ENCODE measurements at regions not wholly inside any gene's neighbourhood (a gene's known extent, or its start where the extent isn't known, plus 50 kb on each side); places are given as distances from the start of the nearest gene placed in this dataset.
A peak's percentile ranks its signal among the peaks of the same experiment; 100 is the strongest.

- DNase-seq (ENCODE audit: low read depth): no peak
- TF ChIP-seq CTCF (conservative IDR thresholded peaks at IDR 0.05; ENCODE audit: low read depth, low read length): no peak
- no peak overlapping the region for H3K4me3 ChIP-seq (ENCODE audit: low read depth, low read length)
These were observed 74.2 kb upstream of the TYRP1 start for GRCh38 chr9:12618956-12619355.

DNA sequence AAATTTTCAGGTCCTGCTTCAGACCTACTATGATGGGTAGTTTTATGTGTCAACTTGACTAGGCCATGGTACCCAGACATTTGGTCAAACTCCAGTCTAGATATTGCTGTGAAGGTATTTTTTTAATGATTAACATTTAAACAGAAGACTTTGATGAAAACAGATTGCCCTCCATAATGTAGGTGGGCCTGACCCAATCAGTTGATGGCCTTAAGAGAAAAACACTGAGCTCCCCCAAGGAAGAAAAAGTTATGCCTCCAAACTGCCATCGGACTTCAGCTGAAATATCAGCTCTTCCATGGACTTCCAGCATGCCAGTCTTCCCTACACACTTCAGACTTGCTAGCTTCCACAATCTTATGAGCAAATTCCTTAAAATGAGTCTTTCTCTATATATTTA is 67.3 kb upstream of the TYRP1 start:
- DNase-seq (ENCODE audit: low read depth): no peak
- no peak for TF ChIP-seq CTCF (conservative IDR thresholded peaks at IDR 0.05; ENCODE audit: low read depth, low read length)
- no peak overlapping the region for H3K4me3 ChIP-seq (ENCODE audit: low read depth, low read length)

GRCh38 chr9:12627096-12627495 is 66.1 kb upstream of the TYRP1 start:
- no peak overlapping the region for H3K4me3 ChIP-seq (ENCODE audit: low read depth, low read length)
- no peak for DNase-seq (ENCODE audit: low read depth)
- no peak for TF ChIP-seq CTCF (conservative IDR thresholded peaks at IDR 0.05; ENCODE audit: low read depth, low read length)

DNA sequence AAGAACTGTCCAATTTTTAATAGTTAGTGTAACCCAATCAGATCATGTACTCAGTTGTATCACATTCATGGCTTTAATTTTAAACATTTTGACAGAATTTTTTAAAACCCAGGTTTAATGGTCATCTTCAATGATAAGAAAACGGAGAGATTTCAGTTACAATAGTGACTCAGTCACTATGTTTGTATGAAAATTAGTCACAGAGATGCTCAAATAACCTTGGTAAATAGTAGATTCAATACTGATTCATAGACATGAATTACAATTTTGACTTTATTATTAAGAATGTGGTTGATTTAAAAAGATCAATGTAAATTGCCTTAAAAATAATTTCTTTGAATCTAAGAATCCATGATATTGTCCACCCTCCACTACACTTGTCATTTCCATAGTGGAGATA is 64.6 kb upstream of the TYRP1 start:
- DNase-seq (ENCODE audit: low read depth): no peak
- no peak for TF ChIP-seq CTCF (conservative IDR thresholded peaks at IDR 0.05; ENCODE audit: low read depth, low read length)
- H3K4me3 ChIP-seq (ENCODE audit: low read depth, low read length): no peak overlapping the region

GRCh38 chr9:12629067-12629466 is 64.1 kb upstream of the TYRP1 start:
- H3K4me3 ChIP-seq (ENCODE audit: low read depth, low read length): no peak overlapping the region
- no peak for TF ChIP-seq CTCF (conservative IDR thresholded peaks at IDR 0.05; ENCODE audit: low read depth, low read length)
- no peak for DNase-seq (ENCODE audit: low read depth)

- peak; percentile 63 for DNase-seq (ENCODE audit: low read depth)
- no peak for TF ChIP-seq CTCF (conservative IDR thresholded peaks at IDR 0.05; ENCODE audit: low read depth, low read length)
- H3K4me3 ChIP-seq (ENCODE audit: low read depth, low read length): no peak overlapping the region
These were observed 61.3 kb upstream of the TYRP1 start for GRCh38 chr9:12631866-12632265.

DNA sequence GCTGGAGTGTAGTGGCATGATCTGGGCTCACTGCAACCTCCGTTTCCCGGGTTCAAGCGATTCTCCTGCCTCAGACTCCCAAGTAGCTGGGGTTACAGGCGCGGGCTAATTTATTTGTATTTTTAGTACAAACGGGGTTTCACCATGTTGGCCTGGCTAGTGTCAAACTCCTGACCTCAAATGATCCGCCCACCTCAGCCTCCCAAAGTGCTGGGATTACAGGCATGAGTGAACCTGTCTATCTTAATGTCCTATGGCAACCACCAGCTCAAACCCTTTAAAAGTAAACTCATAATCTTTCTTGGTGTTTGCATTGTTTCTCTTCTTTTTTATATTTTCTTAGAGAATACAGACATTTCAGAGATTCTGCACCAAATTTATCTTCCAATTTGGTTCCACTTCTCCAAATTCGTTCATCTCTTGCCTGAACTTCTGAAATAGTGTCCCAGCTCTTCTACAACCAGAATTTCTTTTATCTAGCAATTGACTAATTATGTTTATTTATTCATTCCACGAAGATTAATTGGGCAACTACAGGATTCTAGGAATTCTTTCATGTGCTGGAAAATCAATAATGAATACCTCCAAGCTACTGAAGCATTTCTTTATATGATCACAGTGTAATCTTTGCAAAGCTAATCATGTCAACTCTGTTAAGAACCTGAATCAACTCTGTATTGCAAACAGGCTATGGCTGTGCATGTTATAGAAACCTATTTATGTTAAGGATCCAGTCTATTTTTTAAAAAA is 60.0 kb upstream of the TYRP1 start:
- no peak overlapping the region for H3K4me3 ChIP-seq (ENCODE audit: low read depth, low read length)
- no peak for TF ChIP-seq CTCF (conservative IDR thresholded peaks at IDR 0.05; ENCODE audit: low read depth, low read length)
- peak; percentile 49 for DNase-seq (ENCODE audit: low read depth)
